GM03348 (cell line): ENCODE measurements at regions not wholly inside any gene's neighbourhood (a gene's known extent, or its start where the extent isn't known, plus 50 kb on each side); places are given as distances from the start of the nearest gene placed in this dataset.

ENCODE experiments used
- DNase-seq: peaks from one replicate; pipeline ENCODE4 v3.0.0; 2012; ENCODE audit warnings: low spot score

DNA sequence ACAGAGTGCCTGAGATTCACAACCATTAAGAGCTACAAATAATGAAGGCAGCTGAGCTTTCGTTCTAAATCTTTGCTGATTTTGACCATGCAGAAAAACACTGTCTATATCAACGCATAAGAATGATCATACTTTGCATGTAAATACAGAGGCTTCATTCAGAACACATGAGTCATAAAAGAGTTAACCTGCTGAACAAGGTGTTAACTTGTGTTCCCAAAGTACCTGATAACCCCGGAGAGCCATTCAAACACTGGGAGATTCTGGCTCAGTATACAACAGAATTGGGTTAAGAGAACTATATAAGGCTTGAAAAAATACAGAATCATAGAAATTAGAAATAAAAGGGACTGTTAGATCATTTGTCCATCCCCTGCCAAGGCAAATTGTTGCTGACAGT is 964.3 kb upstream of the TENM3 start:
- DNase-seq: no peak

DNA sequence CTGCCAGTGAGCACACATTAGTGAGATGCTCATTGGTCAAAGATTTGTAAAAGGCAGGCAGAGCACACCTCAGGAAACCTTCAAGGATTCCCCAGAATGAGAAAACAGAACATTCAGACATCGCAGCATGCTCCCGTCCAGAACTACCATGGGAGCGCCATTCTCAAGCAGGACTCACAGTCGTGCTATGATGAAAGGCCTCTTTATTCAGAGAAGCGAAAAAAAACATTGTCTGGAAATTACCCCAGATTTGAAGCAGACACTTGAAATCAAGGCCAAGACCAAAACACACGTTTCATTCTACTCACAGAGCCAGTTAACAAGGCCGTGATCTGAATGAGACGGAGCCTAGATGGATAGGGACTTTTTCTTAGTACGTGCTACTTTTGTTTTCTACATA is 961.8 kb upstream of the TENM3 start:
- DNase-seq: no peak

DNA sequence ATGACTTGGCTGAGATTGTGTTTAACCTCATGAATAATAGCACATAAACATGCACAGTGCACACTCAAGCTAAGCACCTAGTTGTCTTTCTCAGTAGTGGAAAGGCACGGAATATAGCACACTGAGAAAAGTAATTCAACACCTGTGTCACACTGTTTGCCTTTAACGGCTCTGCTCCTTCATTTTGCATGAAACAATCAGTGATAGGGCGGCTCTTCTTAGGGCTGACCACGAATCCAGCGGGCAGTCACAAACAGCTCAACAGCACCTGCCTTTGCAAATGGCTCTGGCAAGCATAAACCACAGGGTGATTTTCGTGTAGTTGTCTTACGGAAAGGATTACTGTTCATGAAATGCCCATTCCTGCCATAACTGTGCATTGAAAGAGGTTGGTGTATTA is 954.0 kb upstream of the TENM3 start:
- no peak for DNase-seq

DNA sequence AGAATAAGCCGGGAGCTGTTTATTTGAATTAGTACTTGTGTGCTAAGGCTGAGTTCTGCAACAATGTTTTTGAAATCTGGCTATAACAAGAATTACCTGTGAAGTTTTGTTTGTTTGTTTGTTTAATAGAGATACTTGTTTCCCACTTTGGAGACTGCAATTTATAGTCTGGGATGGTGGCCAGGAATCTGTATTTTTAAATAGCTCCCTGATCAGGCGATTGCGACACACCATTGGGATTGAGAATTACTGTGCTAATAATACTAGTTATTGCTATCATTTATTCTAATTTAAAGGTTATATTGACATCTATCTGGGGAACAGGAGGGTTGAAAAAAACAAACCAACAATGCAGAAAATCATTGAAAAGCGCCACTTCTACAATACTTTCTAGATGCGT is 951.6 kb upstream of the TENM3 start:
- DNase-seq: no peak

DNA sequence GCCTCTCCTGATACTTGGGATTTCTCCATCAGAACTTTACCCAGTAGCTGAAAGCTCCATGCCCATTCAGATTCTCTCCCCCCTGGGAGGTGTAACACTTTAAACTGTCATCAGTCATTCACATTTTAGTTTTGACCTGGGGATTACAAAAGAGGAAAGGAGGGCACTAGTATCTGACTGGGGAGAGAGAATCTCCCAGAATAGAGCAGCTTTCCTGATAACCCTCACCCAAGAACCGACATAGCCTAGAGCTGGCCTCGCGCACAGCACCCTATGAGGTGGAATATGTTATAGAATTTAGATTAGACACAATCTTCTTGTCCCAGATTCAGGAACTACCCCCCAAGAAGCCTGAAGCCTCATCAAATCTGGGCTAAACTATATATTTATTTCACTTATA is 950.2 kb upstream of the TENM3 start:
- no peak for DNase-seq

DNA sequence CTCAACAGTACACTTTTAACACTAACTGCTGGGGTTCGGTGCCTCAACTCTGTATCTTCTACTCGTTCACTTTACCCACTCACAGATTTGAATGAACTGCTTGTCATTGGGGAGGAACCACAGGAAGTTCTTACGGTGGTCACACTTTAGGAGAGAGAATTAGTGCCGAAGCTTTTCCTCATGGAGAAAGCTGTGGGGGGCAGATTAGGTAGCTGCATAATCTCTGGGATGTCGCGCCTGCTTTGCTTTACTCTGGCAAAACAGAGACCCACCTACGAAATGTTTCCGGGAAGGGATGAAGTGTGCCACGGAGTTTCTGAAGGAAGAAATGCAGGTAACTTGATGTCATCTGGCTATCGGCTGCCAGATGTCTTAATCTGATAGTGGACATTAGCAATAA is 949.7 kb upstream of the TENM3 start:
- no peak for DNase-seq

DNA sequence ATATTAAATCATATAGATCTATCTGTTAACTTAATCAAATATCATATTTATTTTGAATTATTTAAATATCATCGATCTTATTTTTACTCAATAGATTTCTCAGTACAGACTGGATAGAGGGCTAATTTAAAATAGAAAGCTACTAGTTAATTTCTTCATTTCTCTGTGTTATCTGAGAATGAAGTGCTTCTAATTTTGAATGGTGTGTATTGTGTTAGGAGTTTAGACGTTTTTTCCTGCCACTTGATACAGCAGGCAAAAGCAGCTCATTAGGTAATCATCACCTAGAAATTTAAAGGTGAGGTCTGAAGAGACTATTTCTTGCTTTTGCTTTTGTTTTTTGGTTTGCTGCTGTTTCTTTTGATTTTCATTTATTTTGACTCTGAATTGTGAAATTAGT is 948.8 kb upstream of the TENM3 start:
- DNase-seq: no peak

DNA sequence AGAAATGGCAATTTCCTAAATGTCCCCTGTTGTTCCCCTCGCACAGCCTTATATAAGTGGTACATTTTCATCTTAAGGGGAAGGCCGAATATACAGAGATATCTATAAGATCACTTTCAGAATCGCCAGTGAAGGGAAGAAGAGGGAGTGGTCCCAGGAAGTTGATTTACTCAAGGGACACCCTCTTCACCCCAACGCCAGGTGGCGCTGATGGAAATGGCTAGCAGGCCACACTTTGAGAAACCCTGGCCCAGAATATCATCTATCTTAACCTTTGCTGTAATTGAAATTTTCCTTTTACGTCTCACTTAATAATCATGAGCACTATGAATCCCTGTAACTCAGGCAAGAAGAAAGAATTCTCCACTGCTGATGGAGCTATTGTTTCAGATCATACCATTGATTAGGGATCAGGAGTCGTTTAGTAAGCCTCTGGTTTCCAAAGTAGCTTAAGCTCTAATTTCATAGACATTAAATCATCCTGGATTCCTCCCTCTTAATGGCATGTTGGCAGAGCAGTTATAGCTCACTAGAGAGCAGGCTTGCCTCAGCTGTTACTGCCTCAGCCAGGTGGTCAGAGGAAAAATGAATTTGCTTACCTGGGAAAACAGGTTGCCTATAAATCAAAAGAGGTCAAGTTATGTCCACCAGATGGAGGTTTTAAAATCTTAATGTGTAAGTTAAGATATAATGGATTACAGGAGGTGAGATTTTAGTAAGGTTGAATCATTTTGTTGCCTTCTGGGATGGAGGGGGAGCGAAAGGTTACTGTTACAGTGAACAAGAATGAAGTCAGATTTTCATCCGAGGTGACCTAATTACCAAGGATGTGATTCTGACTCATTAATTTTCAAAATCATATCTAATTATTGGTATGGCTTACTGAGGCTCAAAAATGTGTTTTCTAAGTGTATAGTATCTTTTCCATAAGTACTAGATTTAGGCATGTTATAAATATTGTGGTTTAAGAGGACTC is 941.2 kb upstream of the TENM3 start:
- peak; percentile 47 for DNase-seq

- DNase-seq: no peak
These were observed 935.4 kb upstream of the TENM3 start for GRCh38 chr4:181307824-181308223.

DNA sequence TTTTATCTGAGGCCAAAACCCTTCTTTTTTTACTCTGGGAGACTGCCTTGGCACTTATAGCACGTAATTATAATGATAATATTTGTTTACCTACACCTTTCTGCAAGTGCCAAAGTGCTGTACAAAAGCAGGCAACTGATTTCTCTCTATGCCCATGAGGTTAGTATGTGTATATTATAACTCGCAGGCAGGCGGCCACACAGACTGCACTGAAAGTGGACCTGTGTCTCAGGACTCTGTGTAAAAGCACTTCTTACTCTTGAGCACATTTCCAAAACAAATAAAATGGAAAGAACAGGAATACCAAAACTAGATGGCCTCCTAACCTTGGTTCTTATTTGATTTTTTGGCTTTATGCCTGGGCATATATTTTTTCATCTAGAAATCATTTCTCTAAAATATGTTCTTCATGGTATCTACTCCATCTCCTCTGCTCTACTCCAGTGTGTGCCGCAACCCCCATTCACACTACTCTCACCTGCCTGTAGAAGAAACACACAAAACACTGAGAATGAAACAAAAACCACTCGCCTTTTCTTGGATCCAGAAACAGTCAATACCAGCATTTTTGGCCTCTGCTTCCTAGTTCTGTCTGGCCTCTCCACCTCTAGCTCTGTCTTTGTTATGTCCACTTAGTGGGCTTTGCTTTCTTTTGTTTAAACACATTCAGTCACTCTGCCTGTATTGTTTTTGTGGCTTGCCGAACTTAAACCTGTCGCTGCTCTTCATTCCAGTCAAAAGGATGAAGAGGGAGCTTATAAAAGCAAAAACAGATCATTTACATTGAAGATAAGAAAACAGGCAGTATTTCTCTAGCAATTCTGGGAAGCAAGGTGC is 934.5 kb upstream of the TENM3 start:
- no peak for DNase-seq

DNA sequence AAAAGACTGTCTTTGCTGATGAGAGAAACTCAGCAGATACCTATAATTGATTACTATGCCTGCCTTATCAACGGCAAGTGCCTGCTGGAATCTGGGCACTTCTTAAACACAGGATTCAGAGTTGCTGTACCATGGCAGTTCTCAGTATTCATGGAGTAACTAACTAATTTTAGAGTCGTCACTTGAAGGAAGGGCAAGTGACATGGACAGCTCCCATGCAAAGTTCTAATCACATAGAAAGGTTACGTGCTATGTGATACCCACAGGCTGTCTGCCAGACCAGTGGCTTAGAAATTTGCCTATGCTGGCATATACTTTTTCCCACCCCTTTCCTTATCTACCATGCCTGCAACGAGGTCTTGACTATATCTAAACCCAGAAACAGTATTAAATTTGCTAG is 931.1 kb upstream of the TENM3 start:
- DNase-seq: no peak

- no peak for DNase-seq
These were observed 923.6 kb upstream of the TENM3 start for GRCh38 chr4:181319629-181320028.

DNA sequence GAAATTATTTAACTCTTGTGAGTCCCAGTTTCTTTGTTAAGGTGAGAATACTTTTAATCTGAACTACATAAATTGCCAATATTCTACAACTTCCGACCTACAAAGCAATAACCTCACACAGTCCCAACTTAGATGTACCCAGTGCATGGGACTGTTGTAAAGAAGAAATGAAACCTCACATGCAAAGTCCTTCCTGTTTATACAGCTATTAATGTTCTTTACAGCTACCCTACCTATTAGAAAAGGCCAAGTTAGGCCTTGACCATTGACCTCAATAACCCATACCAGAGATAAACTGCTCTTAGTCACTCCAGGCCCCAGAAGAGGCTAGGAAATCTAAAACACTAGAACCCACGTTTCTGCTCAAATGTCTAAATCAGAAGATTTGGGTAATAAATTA is 920.1 kb upstream of the TENM3 start:
- no peak for DNase-seq

GRCh38 chr4:181330654-181331201 is 912.5 kb upstream of the TENM3 start:
- DNase-seq: no peak

DNA sequence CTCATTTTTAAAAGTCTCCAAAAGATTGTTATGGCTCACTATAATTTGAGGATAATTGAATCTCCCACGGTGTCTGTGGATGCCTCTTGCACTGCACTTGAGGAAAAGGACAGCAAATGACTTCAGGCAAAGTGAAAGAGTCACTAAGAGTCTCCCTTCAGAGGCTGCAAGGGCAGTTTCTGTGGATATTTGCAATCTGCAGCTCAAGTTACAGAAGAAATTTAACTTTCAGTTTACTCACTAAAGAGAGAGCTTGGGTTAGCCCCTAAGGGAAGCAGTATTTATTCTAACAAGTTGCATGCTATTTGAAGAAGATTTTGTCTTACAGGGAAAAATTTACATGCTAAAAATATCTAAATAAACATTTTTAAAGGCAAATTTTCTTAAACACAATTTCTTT is 912.0 kb upstream of the TENM3 start:
- no peak for DNase-seq

DNA sequence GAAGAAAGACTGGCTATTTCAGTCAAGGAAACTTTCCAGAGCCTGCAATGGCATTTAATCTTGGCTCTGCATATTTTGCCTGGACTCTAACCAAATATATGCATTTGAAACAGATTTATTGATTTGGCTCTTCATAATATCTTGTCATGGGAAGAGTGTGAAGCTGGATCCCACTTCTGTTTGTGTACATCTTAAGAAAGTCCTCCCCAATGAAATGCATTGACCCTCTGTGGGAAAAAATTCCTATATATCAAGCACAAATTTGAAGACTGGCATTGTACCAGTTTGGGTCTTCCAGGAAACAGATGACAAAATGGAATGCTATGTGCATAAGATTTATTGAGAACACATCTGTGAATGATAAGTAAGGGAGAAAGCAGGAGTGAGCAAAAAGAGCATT is 897.3 kb upstream of the TENM3 start:
- no peak for DNase-seq

GRCh38 chr4:181350615-181351415 is 892.4 kb upstream of the TENM3 start:
- DNase-seq: no peak

GRCh38 chr4:181364504-181364903 is 878.7 kb upstream of the TENM3 start:
- DNase-seq: peak; percentile 29

DNA sequence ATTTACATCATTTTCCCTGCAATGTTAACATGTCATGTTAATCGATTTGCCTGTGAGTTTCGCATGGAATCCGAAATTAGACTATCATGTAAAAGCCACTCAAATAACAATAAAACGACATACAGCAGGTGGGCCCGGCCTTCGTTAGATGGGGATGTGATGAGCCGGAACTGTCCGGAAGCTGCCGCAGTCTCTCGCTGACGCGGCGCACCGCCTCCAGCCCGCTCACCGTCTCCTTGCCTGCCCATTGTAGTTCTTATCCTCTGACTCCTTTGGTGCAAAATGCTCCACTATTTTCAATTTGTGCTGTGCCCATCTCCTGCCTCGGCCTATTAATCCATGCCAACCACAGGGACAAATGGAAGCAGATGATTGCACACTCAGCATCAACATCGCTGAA is 877.5 kb upstream of the TENM3 start:
- no peak for DNase-seq

DNA sequence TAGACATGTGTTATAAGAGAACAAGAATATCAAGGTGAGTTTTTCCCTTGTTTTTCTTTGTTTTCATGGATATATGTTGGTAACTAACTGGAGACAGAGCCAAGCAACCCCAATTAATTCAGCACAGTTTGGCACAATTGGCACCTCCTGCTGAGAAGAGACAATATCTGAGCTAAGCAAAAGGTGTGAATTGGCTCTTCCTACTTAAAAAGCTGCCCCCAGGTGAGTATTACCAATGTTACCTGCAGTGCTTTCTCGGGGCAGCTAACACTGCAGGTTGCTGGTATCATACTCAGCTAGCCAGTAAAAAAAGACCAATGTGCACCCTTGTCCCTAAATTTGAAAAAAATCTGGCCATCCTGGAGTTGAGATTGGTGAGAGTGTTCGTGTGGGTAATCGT is 871.2 kb upstream of the TENM3 start:
- DNase-seq: no peak

- no peak for DNase-seq
These were observed 867.1 kb upstream of the TENM3 start for GRCh38 chr4:181376058-181376457.

- no peak for DNase-seq
These were observed 855.1 kb upstream of the TENM3 start for GRCh38 chr4:181388061-181388460.
